ENCODE measurements at regions not wholly inside any gene's neighbourhood (a gene's known extent, or its start where the extent isn't known, plus 50 kb on each side); places are given as distances from the start of the nearest gene placed in this dataset.

DNA sequence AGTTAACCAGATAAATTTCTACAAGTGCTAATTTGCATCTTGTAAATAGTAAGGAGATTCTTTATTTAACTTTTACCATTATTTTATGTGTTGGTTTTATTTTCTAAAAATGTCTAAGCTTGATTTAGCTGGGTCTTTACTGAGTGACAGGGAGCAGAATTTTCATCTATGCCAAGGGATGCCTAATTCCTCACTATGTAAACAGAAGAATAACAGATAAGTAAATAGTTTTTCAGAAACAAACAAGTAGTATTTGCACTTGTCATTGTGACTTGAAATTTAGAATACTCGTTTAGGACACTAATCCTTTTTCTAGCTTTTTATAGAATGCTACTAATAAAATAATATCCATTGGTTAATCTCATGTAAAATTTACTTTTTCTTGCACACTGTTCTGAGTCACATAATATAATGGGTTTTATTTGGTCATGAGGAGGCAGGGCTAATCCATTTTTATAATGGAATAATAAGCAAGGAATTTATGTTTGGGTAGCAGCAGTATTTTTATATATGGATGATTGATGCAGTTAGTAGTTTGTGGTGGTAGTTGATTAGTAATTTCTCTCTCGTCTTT, 746.5 kb downstream of the SLC6A15 start:
- no peak for TF ChIP-seq TBP (IDR thresholded peaks at IDR 0.05; ENCODE audit: low read depth, low read length)
- TF ChIP-seq, protein P1, sequence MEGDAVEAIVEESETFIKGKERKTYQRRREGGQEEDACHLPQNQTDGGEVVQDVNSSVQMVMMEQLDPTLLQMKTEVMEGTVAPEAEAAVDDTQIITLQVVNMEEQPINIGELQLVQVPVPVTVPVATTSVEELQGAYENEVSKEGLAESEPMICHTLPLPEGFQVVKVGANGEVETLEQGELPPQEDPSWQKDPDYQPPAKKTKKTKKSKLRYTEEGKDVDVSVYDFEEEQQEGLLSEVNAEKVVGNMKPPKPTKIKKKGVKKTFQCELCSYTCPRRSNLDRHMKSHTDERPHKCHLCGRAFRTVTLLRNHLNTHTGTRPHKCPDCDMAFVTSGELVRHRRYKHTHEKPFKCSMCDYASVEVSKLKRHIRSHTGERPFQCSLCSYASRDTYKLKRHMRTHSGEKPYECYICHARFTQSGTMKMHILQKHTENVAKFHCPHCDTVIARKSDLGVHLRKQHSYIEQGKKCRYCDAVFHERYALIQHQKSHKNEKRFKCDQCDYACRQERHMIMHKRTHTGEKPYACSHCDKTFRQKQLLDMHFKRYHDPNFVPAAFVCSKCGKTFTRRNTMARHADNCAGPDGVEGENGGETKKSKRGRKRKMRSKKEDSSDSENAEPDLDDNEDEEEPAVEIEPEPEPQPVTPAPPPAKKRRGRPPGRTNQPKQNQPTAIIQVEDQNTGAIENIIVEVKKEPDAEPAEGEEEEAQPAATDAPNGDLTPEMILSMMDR (IDR thresholded peaks at IDR 0.05; ENCODE audit: control extremely low read depth in 1 of 3, insufficient read depth in 1 of 3, low read depth in 1 of 3, low read length in 3 of 3): no peak
- TF ChIP-seq EZH2 (IDR thresholded peaks at IDR 0.05; ENCODE audit: low read depth, low read length, severe bottlenecking): no peak
- TF ChIP-seq CEBPB (IDR thresholded peaks at IDR 0.05; ENCODE audit: low read depth, low read length): no peak
- no peak for TF ChIP-seq POLR2AphosphoS5 (IDR thresholded peaks at IDR 0.05; ENCODE audit: low read depth, low read length)

All from H1 (cell line).